Middle frontal gyrus (tissue), 1 donor: ENCODE measurements at regions not wholly inside any gene's neighbourhood (a gene's known extent, or its start where the extent isn't known, plus 50 kb on each side); places are given as distances from the start of the nearest gene placed in this dataset.
"Not testable (repeated sequence)": the region's sequence is repeated elsewhere in the genome, so short reads cannot be mapped to it uniquely, and the experiment has no call there.

Source experiments
- DNase-seq: peaks from one replicate; pipeline ENCODE4 v3.0.0-alpha.2; 2015; ENCODE audit warnings: low spot score; ENCODE audit errors: extremely low spot score

DNA sequence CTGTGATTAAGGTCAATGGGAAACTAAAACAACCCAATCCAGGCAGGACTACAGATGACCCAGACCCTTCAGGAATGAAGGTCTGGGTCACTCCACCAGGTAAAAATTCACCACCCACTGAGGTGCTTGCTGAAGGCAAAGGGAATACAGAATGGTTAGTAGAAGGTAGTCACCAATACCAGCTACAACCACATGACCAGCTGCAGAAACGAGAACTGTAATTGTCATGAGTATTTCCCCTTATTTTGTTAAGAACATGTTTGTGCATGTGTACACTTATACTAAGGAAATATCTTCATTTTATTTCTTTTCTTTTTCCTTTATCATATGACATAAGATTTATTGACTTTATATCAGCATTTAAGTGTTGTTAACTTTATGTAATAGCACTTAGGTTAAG is 126.1 kb upstream of the ZC3H12C start:
- DNase-seq, result not testable (repeated sequence)

DNA sequence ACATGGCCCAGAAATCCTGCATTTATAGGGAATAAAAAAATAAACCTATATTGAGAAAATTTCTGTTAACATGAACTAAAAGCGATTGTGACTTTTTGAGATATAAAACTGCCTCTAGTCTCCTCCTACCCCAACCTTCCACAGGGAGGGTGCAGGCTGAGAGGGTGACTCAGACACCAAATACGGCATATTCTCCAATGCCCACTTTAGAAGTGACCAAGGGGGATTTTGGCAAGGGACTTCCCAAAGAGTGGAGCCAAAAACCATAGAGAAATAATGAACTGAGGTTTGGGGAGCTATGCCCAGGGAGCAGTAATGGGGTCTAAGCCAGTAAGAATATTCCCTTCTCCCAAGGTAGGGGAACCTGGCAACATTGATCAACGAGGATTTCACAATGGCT is 124.9 kb upstream of the ZC3H12C start:
- DNase-seq, result no peak

DNA sequence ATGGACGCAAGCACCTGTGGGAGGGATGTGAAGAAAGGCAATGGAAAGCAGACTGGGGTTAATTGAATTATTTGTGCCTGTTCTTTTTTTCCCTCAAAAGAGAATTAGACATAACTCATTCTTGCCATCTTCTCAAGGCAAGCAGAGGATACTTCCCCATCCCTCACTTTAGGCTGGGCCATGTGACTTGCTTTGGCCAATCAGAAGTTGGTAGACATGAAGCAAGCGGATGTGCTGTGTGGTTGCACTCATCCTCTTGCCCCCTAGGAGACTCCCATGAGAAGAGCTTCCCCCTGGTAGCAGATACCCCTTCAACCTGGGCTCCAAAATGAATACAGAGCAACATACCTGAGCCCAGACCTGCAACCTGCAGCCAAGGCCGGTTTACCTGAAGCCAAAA is 124.4 kb upstream of the ZC3H12C start:
- DNase-seq, result no peak

DNA sequence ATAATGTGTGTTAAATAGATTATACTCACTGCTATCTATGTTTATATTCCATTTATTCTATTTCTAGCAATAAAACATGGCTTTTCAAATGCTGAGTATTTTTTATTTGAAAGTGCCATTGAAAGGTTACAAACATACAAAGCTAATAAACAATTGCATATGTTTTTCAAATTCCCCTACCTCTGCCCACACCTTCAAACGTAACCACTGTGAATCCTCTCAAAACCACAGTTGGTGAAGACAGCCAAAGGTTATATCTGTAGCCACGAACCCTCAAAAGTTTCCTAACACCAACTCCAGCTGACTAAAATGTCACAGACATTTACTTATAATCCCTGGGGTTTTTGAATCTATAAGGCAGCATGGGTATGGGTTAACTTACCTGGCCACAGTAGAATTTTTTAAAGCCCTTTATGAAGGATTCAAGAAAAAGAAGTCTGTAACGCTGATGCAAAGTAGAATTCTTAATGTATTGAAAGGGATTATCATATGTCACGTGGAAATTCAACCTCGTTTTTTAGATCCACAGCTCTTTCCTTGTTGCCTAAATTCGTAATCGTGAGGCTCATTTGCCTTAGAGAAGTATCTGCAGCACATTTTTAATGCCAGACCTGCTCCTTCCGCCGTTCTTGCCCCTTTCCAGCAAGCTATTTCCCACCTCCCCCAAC is 122.5 kb upstream of the ZC3H12C start:
- DNase-seq, result no peak

DNA sequence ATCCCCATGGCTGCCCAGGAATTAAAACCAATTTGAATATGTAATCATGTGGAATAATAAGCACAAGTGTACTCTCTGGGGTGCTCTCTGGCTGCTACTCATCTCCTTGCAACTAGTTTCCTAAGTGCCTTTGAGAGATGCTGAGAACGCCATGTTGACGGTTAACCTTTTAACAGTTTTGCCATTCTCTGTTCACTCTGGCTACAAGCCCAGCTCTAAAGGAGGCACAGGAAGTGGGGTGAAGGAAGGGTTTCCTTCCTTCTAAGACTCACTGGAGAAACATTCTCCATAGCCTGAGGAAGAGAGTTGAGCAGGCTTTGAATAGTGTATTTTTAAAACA is 122.0 kb upstream of the ZC3H12C start:
- no peak for DNase-seq

DNA sequence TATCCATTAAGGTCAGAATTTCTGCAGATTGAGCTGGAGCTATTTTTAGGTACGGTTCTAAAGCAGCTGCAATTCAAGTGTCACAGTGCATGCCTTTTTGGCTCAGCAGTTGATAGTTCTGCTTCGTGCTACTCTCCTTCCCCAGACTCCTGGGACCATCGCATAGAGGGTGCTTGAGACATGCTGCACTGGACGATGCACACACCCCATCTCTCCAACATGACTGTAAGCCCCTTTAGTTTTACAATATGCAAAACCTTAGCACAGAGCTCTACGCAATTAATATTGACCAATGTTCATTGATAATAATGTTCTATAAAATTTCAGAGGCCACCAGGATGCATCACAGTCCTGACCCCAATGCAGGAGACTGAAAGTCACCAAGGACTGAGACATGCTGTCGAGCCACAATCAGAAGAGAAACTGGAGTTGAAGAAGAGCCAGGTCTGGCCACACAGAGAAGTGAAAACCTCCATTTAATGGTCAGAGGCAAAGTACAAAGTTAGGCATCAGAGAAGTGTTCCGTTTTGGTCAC is 120.9 kb upstream of the ZC3H12C start:
- DNase-seq, result no peak

DNA sequence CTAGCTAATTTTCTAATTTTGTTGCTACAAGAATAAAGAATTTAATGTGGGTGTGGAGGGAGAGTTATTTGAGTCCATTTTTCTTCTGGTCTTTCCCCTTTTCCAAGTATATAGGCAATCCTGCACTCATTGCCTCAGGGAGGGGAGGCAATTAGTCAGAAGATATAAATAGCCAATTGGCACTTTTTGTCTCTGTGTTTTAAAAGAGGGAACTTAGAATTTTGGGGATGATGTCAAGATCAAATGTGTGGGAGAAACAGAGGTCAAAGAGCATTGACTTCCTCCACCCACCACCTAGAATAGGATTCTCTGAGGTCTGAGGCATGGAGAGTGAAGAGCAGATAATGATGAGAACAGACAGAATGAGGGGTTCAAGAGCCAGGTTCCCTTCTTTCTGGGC is 120.3 kb upstream of the ZC3H12C start:
- no peak for DNase-seq

DNA sequence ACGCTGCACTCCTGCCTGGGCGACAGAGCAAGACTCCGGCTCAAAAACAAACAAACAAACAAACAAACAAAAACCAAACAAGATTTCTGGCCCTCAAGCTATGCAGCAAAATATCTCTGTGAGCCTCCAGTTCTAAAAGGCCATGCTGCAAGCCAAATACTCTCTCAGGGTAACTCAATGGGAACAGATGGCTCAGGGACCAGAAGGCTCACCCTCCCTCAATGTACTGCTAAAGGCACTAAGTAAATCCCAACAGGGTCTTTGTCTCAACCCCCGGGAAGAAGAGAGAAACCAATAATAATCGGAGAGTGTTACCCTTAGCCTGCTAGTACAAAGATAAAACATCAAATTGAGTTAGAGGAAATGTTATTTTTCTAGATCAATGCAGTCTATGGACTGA is 119.7 kb upstream of the ZC3H12C start:
- no peak for DNase-seq

DNA sequence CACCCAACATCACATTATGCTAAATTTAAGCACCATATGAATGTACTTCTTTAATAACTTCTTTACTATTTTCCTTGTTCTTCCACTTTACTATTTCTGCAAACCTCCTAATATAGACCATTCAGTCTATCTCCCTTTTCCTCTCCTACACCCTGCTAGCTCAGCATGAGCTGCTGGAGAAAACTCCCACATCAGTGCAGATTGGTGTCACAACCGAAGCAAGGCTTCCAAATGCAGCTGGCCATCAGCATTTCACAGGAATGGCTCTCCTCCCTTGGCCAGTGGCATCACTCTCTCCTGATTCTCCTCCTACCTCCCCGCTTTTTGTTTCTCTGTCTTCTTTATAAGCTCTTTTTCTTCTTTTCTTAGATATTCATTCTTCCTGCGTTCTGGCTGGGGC is 118.7 kb upstream of the ZC3H12C start:
- no peak for DNase-seq

DNA sequence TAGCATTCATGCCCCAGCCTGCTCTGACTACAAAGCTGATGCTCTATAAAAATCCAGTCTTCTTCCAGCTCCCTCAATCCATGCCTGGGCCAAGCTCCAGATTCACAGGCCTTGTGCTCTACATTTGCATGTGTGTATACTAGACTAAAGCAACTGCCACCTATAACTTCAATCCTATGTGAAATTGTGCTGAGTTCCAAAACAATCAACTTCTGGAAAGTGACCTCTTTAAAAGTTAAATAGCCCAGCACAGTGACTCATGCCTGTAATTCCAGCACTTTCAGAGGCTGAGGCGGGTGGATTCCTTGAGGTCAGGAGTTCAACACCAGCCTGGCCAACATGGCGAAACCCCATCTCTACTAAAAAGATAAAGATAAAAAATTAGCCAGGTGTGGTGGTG is 114.3 kb upstream of the ZC3H12C start:
- no peak for DNase-seq

DNA sequence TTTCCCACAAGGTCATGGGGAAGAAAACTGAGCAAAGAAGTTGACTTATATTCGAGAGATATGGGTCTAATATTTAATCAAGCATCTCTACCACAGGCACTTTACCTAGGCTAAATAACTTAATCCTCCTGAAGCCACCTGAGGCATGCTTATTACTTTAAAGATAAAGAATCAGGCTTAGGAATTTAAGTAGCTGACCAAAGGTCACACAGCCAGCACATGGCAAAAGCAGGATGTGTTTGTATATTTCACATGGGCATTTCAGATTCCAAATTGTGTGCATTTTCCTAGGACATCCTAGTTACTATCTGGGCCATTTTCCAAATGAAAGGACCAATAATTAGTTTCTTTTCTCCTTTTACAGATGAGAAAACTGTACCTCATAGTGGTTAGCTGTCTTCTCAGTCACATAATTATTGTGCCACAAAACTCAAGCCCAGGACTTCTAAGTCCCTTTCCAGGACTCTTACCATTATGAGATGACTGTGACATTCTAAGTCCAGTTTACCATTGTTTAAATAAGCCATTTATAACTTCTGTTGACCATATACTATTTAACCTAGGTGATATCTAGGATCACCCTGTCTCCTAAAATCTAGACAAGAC is 112.1 kb upstream of the ZC3H12C start:
- DNase-seq, result no peak

DNA sequence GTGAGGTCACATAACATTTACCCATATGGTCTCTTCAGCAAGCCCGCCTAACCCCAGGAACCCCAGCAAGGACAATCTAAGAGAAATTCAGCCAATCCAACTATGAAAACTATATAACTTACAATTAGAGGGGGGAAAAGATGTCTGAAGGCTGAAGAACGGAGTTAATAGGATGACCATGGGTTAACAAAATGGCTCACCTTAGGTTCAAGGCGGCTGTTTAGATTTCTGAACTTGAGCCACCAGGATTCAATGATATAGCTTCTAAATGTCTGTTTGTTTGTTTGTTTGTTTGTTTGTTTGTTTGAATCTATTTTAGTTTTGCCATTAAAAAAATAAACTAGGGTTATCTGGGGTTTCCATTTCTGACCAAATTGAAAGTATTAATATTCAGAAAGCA is 109.8 kb upstream of the ZC3H12C start:
- DNase-seq, result no peak

DNA sequence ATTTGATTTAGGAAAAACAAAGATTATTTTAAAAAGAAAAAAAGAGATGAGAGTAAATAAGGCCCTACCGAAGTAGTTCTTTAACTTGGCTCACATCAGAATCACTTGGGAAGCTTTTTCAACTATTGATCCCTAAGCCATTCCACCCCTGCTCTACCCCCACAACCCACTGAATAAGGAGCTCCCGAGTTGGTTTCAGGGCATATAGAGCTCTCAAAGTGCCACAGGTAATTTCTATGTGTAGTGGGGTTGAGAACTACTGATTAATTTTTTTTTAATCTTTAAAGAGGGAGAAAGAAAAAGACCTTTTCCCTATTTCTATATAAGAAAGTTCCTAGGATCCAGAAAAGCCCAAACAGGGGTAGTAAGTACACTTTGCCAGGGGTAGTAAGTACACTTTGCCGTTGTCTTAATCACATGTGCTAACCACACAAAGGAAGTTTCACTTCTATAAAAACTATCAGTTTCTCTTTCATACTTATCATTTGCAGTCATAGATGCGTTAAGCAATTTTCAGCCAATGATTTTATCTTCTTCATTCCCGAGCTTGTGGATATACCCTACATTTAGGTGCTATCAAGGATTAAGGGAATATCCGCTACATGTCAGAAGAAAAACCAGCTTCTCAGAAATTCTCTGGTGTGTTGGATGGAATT is 108.4 kb upstream of the ZC3H12C start:
- DNase-seq, result no peak

DNA sequence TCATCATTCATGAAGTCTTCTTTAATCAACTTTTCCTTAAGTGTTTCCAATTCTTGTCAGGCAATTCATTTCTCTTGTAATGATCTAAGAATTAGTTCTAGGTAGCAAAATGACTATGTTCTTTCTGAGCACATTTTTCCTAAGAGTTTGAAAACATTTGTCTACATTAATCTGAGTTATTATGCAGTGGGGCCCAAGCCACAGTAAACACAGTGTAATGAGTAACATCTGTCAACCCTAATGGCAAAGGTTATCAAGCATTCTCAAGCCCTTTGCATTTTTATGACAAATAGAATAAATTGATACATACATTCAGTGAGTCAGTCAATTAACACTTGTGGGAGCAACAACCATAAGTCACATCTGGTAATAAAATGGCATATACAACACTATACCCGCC is 106.7 kb upstream of the ZC3H12C start:
- DNase-seq, result no peak

DNA sequence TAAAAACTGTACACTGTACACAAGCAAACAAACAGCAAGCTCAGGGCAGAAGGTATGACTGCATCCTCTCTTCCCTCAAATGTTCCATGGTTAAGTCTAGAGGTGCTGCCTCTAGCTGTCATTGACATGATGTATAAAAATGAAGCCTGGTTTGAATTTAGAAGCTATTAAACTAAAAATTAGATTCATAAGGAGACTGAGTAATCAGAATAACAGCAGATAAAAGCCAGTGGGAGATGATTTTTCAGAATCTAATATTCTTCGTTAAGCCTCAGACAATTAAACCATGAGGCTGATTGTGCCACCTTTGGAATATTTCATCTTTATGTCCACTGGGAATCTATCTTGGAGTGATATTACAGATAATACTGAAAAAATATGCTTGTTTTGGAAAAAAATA is 101.4 kb upstream of the ZC3H12C start:
- no peak for DNase-seq

DNA sequence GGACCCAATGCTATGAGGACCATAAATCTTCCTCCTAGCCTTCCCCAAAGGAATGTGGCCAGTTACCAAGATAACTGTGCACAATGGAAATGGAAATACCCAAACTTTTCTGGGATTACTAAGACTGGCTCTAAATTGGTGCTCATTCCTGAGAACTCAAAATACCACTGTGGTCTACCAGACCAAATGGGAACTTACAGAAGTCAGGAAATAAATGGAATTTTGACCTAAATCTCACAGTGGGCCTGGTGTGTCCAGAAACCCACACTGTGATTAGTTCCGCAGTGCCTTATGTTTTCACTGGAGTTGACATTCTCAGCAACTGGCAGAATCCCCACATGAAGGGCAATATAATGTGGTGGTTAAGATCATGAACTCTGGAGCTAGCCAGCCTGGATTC is 99.4 kb upstream of the ZC3H12C start:
- no peak for DNase-seq

DNA sequence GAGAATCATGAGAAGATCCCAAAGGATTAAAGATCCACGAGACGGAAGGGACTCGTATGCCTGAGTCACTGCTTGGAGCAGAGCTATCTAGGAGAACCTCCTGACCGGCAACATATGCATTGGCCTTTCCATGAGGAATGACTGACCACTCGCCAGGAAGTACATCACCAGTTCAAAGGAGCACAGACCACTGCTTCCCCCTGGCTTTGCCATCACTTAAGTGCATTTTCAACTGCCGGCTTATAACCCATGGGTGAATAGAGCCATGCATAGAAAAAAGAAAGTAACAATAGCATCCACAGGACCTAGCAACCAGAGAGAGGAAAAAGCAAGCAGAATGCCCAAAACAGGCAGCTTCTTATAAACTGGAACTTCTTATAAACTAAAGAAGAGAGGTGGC is 98.3 kb upstream of the ZC3H12C start:
- no peak for DNase-seq

DNA sequence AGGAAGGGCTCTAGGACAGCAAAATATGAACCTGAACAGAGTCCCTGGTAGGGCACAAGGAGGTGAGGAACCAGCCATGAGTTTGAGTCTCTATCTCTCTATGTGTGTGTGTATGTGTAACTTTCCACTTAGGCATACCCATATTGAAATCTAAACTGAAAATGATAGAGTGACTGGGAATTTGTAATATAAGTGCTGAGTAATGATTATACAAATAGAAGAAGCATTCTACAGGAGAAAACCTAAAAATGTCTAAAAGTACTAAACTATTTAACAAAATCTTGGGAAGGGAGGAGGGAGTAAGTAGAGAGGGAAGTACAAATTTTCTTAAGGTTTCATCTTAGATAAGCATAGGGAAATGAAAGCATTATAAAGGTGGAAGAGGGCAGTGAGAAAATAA is 97.1 kb upstream of the ZC3H12C start:
- no peak for DNase-seq

DNA sequence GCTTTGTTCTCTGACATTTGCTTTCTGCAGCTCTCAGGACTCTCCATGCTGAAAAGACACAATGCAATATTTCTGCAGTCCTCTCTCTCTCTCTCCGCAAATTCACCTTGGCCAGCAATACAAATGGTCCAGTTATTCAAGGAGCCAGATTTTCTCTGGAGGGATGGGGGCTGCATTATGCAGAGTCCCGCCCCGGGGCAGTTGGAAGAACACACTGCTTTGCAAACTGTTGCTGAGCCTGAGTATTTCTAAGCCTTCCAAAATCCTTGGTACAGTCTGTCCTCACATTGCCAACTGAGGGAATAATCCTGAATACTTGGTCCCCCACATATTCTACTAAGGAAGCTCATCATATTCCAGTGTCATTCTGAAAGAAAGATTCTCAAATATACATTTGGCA is 94.3 kb upstream of the ZC3H12C start:
- DNase-seq, result no peak

DNA sequence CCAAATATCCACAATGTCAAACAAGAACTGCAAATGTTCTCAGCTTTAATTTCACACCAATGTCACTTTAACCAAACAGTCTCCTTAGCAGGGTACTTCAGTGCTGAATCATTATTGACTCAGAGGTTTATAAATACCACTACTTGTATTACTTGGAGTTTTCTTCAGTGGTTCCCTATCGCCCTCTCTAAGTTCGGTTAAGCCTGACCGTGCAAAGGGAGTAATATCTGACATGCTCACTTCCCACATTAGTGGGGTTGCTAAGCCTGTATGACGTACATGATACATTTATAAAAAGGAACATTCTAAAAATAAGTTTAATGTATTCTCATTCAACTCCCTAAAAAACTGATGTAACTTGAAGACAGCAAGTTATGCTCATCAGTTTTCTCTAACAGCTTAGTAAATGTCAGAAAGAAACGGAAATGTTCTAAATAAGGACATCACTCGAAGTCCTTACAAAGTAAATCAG is 93.1 kb upstream of the ZC3H12C start:
- no peak for DNase-seq

DNA sequence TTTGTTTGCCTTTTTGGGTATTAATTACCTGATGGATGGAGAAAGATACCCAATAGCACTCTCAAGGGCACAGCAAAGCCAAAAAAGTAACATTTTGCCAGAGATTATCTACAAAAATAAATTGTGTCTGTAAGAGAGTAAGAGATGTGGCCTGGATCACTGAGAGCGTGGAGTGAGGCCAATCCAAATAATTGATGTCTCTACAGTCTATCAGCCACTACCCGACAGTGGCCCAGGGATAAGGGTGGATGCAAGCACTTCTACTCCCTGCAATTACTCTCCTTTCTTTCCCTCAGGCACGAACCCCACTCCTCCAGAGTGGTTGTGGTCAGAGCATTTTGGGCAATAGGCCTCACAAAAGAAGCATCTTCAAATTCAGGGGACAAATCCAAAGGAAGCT is 92.3 kb upstream of the ZC3H12C start:
- DNase-seq, result no peak

DNA sequence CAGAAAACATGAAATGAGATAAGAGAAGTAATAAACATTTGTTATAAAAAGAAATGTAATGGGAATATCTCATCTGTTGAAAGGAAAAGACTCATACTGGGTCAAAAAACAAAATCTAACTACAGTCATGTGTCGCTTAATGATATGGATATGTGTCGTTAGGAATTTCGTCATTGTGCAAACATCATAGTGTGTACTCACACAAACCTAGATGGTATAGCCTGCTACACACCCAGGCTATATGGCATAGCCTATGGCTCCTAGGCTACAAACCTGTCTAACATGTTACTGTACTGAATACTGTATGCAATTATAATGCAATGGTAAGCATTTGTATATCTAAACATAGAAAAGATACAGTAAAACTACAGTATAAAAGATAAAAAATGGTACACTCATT is 89.8 kb upstream of the ZC3H12C start:
- no peak for DNase-seq

DNA sequence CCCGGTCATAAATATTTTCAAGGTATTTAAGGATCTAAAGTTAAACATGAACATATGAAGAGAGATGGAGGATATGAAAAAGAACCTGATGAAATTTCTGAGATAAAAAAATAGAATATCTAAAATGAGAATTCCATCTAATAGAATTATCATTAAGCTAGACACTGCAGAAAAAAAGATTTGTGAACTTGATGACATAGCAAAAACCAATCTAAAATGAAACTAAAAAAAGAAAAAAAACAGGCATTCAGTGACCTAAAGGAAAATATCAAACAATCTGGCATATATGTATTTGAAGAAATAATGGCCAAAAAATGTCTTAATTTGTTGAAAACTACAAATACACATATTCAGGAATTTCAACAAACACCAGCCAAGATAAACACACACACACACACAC is 81.6 kb upstream of the ZC3H12C start:
- no peak for DNase-seq
